Activated naive CD4-positive, alpha-beta T cell treated with Interleukin-2 at 50 U/mL for 16 hours (primary cell): ENCODE measurements at regions not wholly inside any gene's neighbourhood (a gene's known extent, or its start where the extent isn't known, plus 50 kb on each side); places are given as distances from the start of the nearest gene placed in this dataset.
"Not testable (repeated sequence)": the region's sequence is repeated elsewhere in the genome, so short reads cannot be mapped to it uniquely, and the experiment has no call there.

Source experiments
- DNase-seq: peaks from one replicate; pipeline ENCODE4 v3.0.0-alpha.2; 2020

- DNase-seq = no peak
Observed at GRCh38 chr5:92760550-92760949, 820.5 kb downstream of the NR2F1-AS1 start.

GRCh38 chr5:92758552-92758951 lies 822.5 kb downstream of the NR2F1-AS1 start:
- no peak for DNase-seq

GRCh38 chr5:92749943-92750342 lies 831.1 kb downstream of the NR2F1-AS1 start:
- no peak for DNase-seq

- DNase-seq = no peak
Observed at GRCh38 chr5:92748072-92748676, 832.8 kb downstream of the NR2F1-AS1 start.

- no peak for DNase-seq
Observed at GRCh38 chr5:92741906-92742305, 839.1 kb downstream of the NR2F1-AS1 start.

GRCh38 chr5:92734211-92734940 lies 846.6 kb downstream of the NR2F1-AS1 start:
- DNase-seq = no peak

GRCh38 chr5:92730486-92730885 lies 850.5 kb downstream of the NR2F1-AS1 start:
- DNase-seq = no peak

GRCh38 chr5:92729088-92729487 lies 851.9 kb downstream of the NR2F1-AS1 start:
- no peak for DNase-seq

- DNase-seq = no peak
Observed at GRCh38 chr5:92715946-92716520, 865.0 kb downstream of the NR2F1-AS1 start.

- no peak for DNase-seq
Observed at GRCh38 chr5:92713826-92714225, 867.2 kb downstream of the NR2F1-AS1 start.

- DNase-seq = no peak
Observed at GRCh38 chr5:92713335-92713743, 867.7 kb downstream of the NR2F1-AS1 start.

GRCh38 chr5:92711956-92712355 lies 869.1 kb downstream of the NR2F1-AS1 start:
- DNase-seq = no peak

GRCh38 chr5:92704590-92704989 lies 876.4 kb downstream of the NR2F1-AS1 start:
- DNase-seq = no peak

GRCh38 chr5:92703976-92704375 lies 877.0 kb downstream of the NR2F1-AS1 start:
- no peak for DNase-seq

- DNase-seq = no peak
Observed at GRCh38 chr5:92695123-92696003, 885.7 kb downstream of the NR2F1-AS1 start.

GRCh38 chr5:92694067-92694466 lies 887.0 kb downstream of the NR2F1-AS1 start:
- no peak for DNase-seq

- DNase-seq = not testable (repeated sequence)
Observed at GRCh38 chr5:92691955-92692354, 889.1 kb downstream of the NR2F1-AS1 start.

- DNase-seq = no peak
Observed at GRCh38 chr5:92687821-92688722, 892.9 kb downstream of the NR2F1-AS1 start.

- no peak for DNase-seq
Observed at GRCh38 chr5:92678640-92679039, 902.4 kb downstream of the NR2F1-AS1 start.

GRCh38 chr5:92676215-92677165 lies 904.5 kb downstream of the NR2F1-AS1 start:
- DNase-seq = no peak

GRCh38 chr5:92674321-92674720 lies 906.7 kb downstream of the NR2F1-AS1 start:
- no peak for DNase-seq
